HCT116 (cell line): ENCODE measurements at regions not wholly inside any gene's neighbourhood (a gene's known extent, or its start where the extent isn't known, plus 50 kb on each side); places are given as distances from the start of the nearest gene placed in this dataset.

Experiments used
- ATAC-seq: fragments of 200-7000 bp; cut with Tn5 transposase; 2 replicates; pipeline ENCODE4 v1.9.1; 2020; ENCODE audit warnings: mild to moderate bottlenecking, moderate library complexity
- BruUV-seq: library from RNA; stranded (reverse); fragments of 400-500 nt; replicated peaks from 2 replicates; lab custom pipeline; 2021; lab: Mats Ljungman, UMichigan
- CTCF ChIA-PET: fragments of 300-600 bp; sonication (Branson Sonifier 250); formaldehyde crosslinking; loops from one replicate; lab custom pipeline; 2021; ENCODE audit warnings: antibody characterized with exemption; lab: Charles Lee
- POLR2A ChIA-PET: fragments of 300-600, 350-600 bp; sonication (Branson Sonifier 250); formaldehyde crosslinking; loops from one replicate; lab custom pipeline; 2021; ENCODE audit warnings: antibody characterized with exemption; lab: Charles Lee
- RAD21 ChIA-PET, 2 experiments: fragments of 300-600 bp; sonication (Branson Sonifier 250); formaldehyde crosslinking; loops; one replicate each; lab custom pipeline; 2023; ENCODE audit warnings: low total read pairs in 2 of 2; ENCODE audit not compliant: uncharacterized antibody in 2 of 2, unreplicated experiment in 2 of 2, low non-redundant PET in 1 of 2; lab: Charles Lee
- DNase-seq: peaks from one replicate; pipeline ENCODE4 v3.0.0-alpha.2; 2010; ENCODE audit warnings: low read depth, low spot score
- H2AFZ ChIP-seq: fragments of 200-600 bp; shearing (Covaris generic), sonication (generic); 2 replicates; pipeline ENCODE4 v1.6.1; 2017; ENCODE audit warnings: low read depth, mixed run types, mixed read lengths, antibody characterized with exemption, low read length; ENCODE audit not compliant: poor library complexity, severe bottlenecking
- H3K27ac ChIP-seq: 2 replicates; pipeline ENCODE4 v1.5.1; 2012; ENCODE audit warnings: low read depth, low read length
- H3K27me3 ChIP-seq: fragments of 200-600 bp; sonication (generic); 2 replicates; pipeline ENCODE4 v1.6.1; 2016; ENCODE audit warnings: mixed run types, low read length, mixed read lengths; ENCODE audit not compliant: insufficient read depth
- H3K36me3 ChIP-seq, 2 experiments: fragments of 200-500 bp in 1 of 2; fragments of 200-600 bp in 1 of 2; sonication (Bioruptor generic) in 1 of 2; sonication (generic) in 1 of 2; 2 replicates each; pipeline versions ENCODE4 v1.5.1 to v1.6.1; 2014 to 2016; ENCODE audit warnings: low read length in 2 of 2, inconsistent platforms in 1 of 2, mixed read lengths in 1 of 2, mixed run types in 1 of 2; ENCODE audit not compliant: insufficient read depth in 2 of 2, control insufficient read depth in 1 of 2
- H3K4me1 ChIP-seq, 2 experiments: fragments of 200-600 bp in 1 of 2; sonication (generic) in 1 of 2; 2 replicates each; pipeline versions ENCODE4 v1.5.1 to v1.6.1; 2012 to 2017; ENCODE audit warnings: low read length in 2 of 2, inconsistent platforms in 1 of 2, mild to moderate bottlenecking in 1 of 2, mixed read lengths in 1 of 2, mixed run types in 1 of 2, moderate library complexity in 1 of 2; ENCODE audit not compliant: insufficient read depth in 2 of 2, control insufficient read depth in 1 of 2
- H3K4me2 ChIP-seq: fragments of 200-600 bp; sonication (generic); 2 replicates; pipeline ENCODE4 v1.6.1; 2017; ENCODE audit warnings: mixed run types, low read length, mixed read lengths
- H3K4me3 ChIP-seq, 2 experiments: fragments of 200-600 bp in 1 of 2; sonication (generic) in 1 of 2; replicated peaks in 1 of 2; 2 replicates each; pipeline ENCODE4 v1.5.1; 2011 to 2016; ENCODE audit warnings: low read length in 2 of 2, control low read depth in 1 of 2, low read depth in 1 of 2, mild to moderate bottlenecking in 1 of 2, mixed read lengths in 1 of 2, mixed run types in 1 of 2
- H3K79me2 ChIP-seq: fragments of 200-600 bp; sonication (generic); 2 replicates; pipeline ENCODE4 v1.6.1; 2017; ENCODE audit warnings: mild to moderate bottlenecking, mixed run types, low read length, moderate library complexity, mixed read lengths; ENCODE audit not compliant: insufficient read depth
- H3K9ac ChIP-seq: fragments of 200-600 bp; sonication (generic); 2 replicates; pipeline ENCODE4 v1.6.1; 2016; ENCODE audit warnings: low read length, mixed read lengths
- H3K9me2 ChIP-seq: fragments of 200-600 bp; sonication (generic), shearing (Covaris generic); 2 replicates; pipeline ENCODE4 v1.6.1; 2017; ENCODE audit warnings: mixed run types, mild to moderate bottlenecking, moderate library complexity; ENCODE audit not compliant: insufficient read depth
- H3K9me3 ChIP-seq, 2 experiments: fragments of 200-500 bp in 1 of 2; fragments of 200-600 bp in 1 of 2; sonication (Bioruptor generic) in 1 of 2; sonication (generic) in 1 of 2; 2 replicates each; pipeline ENCODE4 v1.6.1; 2014 to 2017; ENCODE audit warnings: low read length in 2 of 2, mixed read lengths in 2 of 2, inconsistent platforms in 1 of 2, low read depth in 1 of 2, mild to moderate bottlenecking in 1 of 2, mixed run types in 1 of 2, moderate library complexity in 1 of 2; ENCODE audit not compliant: control insufficient read depth in 1 of 2, insufficient read depth in 1 of 2
- H4K20me1 ChIP-seq: fragments of 200-600 bp; sonication (generic), shearing (Covaris generic); 2 replicates; pipeline ENCODE4 v1.6.1; 2017; ENCODE audit warnings: mixed run types, mild to moderate bottlenecking, moderate library complexity; ENCODE audit not compliant: insufficient read depth
- CEBPB ChIP-seq: IDR thresholded peaks from 2 replicates; pipeline ENCODE4 v1.6.1; 2012; ENCODE audit warnings: low read depth
- EGR1 ChIP-seq: IDR thresholded peaks from 2 replicates; pipeline ENCODE4 v1.6.1; 2012; ENCODE audit warnings: low read depth
- EZH2phosphoT487 ChIP-seq: fragments of 200-600 bp; IDR thresholded peaks from 2 replicates; pipeline ENCODE4 v1.6.1; 2018; ENCODE audit warnings: antibody characterized with exemption, borderline replicate concordance
- JUND ChIP-seq: IDR thresholded peaks from 2 replicates; pipeline ENCODE4 v1.6.1; 2012
- MAX ChIP-seq: IDR thresholded peaks from 2 replicates; pipeline ENCODE4 v1.6.1; 2012
- POLR2A ChIP-seq: IDR thresholded peaks from 2 replicates; pipeline ENCODE4 v1.7.0; 2011; ENCODE audit warnings: borderline replicate concordance; ENCODE audit not compliant: insufficient read depth, insufficient read length; ENCODE audit errors: extremely low read depth
- POLR2AphosphoS5 ChIP-seq: IDR thresholded peaks from 2 replicates; pipeline ENCODE4 v1.6.1; 2011; ENCODE audit warnings: mild to moderate bottlenecking, low read depth, low read length, moderate library complexity
- SP1 ChIP-seq: IDR thresholded peaks from 2 replicates; pipeline ENCODE4 v1.6.1; 2012; ENCODE audit warnings: low read depth
- SRF ChIP-seq: IDR thresholded peaks from 2 replicates; pipeline ENCODE4 v1.6.1; 2012; ENCODE audit warnings: low read depth
- YY1 ChIP-seq: IDR thresholded peaks from 2 replicates; pipeline ENCODE4 v1.6.1; 2011; ENCODE audit warnings: low read length, low read depth, moderate library complexity, mild to moderate bottlenecking; ENCODE audit not compliant: insufficient replicate concordance; ENCODE audit errors: extremely low read depth
- ZNF274 ChIP-seq: fragments of 200-500 bp; sonication (Bioruptor generic); IDR thresholded peaks from 2 replicates; pipeline ENCODE4 v1.6.1; 2014; ENCODE audit warnings: mild to moderate bottlenecking, low read depth, low read length, inconsistent platforms
- intact Hi-C: fragments of 100-400 bp; cut with micrococcal nuclease; formaldehyde crosslinking; loops from 2 replicates; pipeline ENCODE4 v1.10.0; 2022
- TF ChIP-seq, protein P1 (sequence below): IDR thresholded peaks from 2 replicates; pipeline ENCODE4 v1.6.1; 2012

DNA sequence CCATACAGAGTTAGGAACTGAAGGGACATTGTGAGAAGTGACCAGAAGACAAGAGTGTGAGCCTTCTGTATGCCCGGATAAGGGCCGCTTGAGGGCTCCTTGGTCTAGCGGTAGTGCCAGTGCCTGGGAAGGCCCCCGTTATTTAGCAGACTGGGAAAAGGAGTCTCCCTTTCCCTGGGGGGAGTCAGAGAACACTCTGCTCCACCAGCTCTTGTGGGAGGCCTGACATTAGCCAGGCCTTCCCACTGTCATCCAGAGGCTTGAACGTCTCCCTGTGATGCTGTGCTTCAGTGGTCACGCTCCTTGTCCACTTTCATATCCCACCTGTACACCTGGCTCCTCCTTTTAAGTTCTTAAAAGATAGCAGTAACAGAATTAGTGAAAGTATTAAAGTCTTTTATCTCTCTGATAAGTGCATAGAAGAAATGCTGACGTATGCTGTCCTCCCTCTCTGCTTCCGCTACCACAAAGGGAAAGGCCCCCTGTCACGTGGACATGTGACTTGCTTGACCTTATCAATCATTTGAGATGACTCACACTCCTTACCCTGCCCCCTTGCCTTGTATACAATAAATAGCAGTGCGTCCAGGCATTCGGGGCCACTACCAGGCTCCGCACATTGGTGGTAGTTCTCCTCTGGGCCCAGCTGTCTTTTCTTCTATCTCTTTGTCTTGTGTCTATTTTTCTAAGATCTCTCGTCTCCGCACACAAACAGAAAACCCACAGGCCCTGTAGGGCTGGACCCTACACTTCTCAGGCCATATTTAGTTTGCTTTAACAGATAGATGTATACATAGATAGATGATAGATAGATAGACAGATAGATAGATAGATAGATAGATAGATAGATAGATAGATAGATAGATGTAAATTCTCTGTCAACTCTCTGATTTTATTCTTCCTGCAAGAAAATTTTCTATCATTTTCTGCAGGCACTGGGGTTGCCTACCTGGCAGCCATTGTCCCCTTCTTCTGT lies 131.5 kb upstream of the JCAD start:
- intact Hi-C loops, result no loop called here
- Histone ChIP-seq H3K4me1 (peaks cover 4 to 10% of the 10 kb centered on the region in 2 experiments; a peak in 3 of 4 replicates), H3K9me3 (no peaks in the 10 kb centered on the region; a peak in 1 of 4 replicates), H3K4me3 (no peak overlapping the region), H2AFZ (no peak overlapping the region), H3K4me2 (no peak overlapping the region), H3K36me3 (no peaks in the 10 kb centered on the region), H3K9ac (no peak overlapping the region), H3K27ac (no peak overlapping the region), H3K27me3 (no peaks in the 10 kb centered on the region), H3K79me2 (no peaks in the 10 kb centered on the region), H3K9me2 (no peaks in the 10 kb centered on the region)
- no TSS peak for BruUV-seq
- RAD21 ChIA-PET, result no interaction called here
- no peak for DNase-seq
- ATAC-seq, result no peak
- CTCF ChIA-PET, result no interaction called here
- POLR2A ChIA-PET, result no interaction called here
- TF ChIP-seq SRF (no peak), POLR2A (no peak)
- TF ChIP-seq, all 23 proteins: peak for 0
- no peaks in the 10 kb centered on the region for H4K20me1 ChIP-seq

DNA sequence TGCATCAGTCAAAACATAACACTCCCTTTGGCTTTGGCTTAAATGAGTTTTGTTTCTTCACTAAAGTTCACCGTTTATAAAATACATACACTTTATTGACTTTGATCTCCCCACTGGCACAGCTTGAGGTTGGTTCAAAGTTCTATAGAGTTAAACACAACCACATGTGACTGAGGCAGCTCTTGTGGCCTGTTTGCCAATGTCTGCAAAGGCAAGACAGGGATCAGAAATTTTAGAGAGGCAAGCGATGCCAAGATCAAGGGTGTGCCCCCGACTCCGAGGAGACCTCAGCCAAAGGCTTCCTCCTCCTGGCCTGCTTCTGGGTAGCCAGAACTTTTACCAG lies 129.8 kb upstream of the JCAD start:
- no peaks in the 10 kb centered on the region for H4K20me1 ChIP-seq
- H3K27ac ChIP-seq, result no peak overlapping the region
- H3K4me1 ChIP-seq, result peaks cover 4 to 14% of the 10 kb centered on the region in 2 experiments; a peak in 3 of 4 replicates
- no peak overlapping the region for H3K4me2 ChIP-seq
- DNase-seq, result no peak
- H3K36me3 ChIP-seq, result no peaks in the 10 kb centered on the region
- H3K9ac ChIP-seq, result no peak overlapping the region
- POLR2A ChIA-PET, result no interaction called here
- ATAC-seq, result no peak
- H3K27me3 ChIP-seq, result no peaks in the 10 kb centered on the region
- CTCF ChIA-PET, result no interaction called here
- BruUV-seq, result no TSS peak
- H2AFZ ChIP-seq, result no peak overlapping the region
- H3K9me2 ChIP-seq, result no peaks in the 10 kb centered on the region
- no peak for TF ChIP-seq POLR2A
- TF ChIP-seq ZNF274, result no peak
- no peak for TF ChIP-seq JUND
- no peak for TF ChIP-seq SRF
- TF ChIP-seq YY1, result no peak
- TF ChIP-seq EZH2phosphoT487, result no peak
- no peak for TF ChIP-seq SP1
- no peak for TF ChIP-seq MAX
- TF ChIP-seq POLR2AphosphoS5, result no peak
- TF ChIP-seq, protein P1, sequence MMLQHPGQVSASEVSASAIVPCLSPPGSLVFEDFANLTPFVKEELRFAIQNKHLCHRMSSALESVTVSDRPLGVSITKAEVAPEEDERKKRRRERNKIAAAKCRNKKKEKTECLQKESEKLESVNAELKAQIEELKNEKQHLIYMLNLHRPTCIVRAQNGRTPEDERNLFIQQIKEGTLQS, result no peak
- TF ChIP-seq EGR1, result no peak
- no peak for TF ChIP-seq CEBPB
- RAD21 ChIA-PET, result no interaction called here
- H3K79me2 ChIP-seq, result no peaks in the 10 kb centered on the region
- intact Hi-C loops, result no loop called here
- no peaks in the 10 kb centered on the region for H3K9me3 ChIP-seq
- H3K4me3 ChIP-seq, result no peak overlapping the region
